HepG2 (cell line): ENCODE measurements at regions not wholly inside any gene's neighbourhood (a gene's known extent, or its start where the extent isn't known, plus 50 kb on each side); places are given as distances from the start of the nearest gene placed in this dataset.

Experiments used
- ARNT2 ChIP-seq: sonication (generic); formaldehyde crosslinking; IDR thresholded peaks from 2 replicates; pipeline ENCODE4 v1.8.0; 2022; ENCODE audit warnings: mild to moderate bottlenecking, low read depth, missing genetic modification reagents, moderate library complexity
- DPF2 ChIP-seq: sonication (generic); formaldehyde crosslinking; IDR thresholded peaks from 2 replicates; pipeline ENCODE4 v1.4.0; 2020; ENCODE audit warnings: mild to moderate bottlenecking, low read depth, missing genetic modification reagents, borderline replicate concordance
- EP300 ChIP-seq, 3 experiments: sonication (generic) in 1 of 3; formaldehyde crosslinking in 1 of 3; IDR thresholded peaks; 2 replicates each; pipeline versions ENCODE4 v1.5.1 to v1.6.1; 2011 to 2020; ENCODE audit warnings: low read depth in 2 of 3, low read length in 2 of 3, borderline replicate concordance in 1 of 3, improper control_type of control experiment in 1 of 3, mild to moderate bottlenecking in 1 of 3, missing genetic modification reagents in 1 of 3, moderate library complexity in 1 of 3
- FOSL1 ChIP-seq: sonication (generic); formaldehyde crosslinking; IDR thresholded peaks from 2 replicates; pipeline ENCODE4 v1.9.0; 2021; ENCODE audit warnings: missing genetic modification reagents, borderline replicate concordance
- GABPA ChIP-seq, 2 experiments: IDR thresholded peaks; 2 replicates each; pipeline ENCODE4 v1.6.1; 2011 to 2016; ENCODE audit warnings: low read depth in 2 of 2, low read length in 1 of 2, missing biosample characterization in 1 of 2, missing genetic modification characterization in 1 of 2
- HNRNPL ChIP-seq: fragments of 200-400 bp; formaldehyde crosslinking; IDR thresholded peaks from 2 replicates; pipeline ENCODE4 v1.6.1; 2017; ENCODE audit warnings: mild to moderate bottlenecking, low read depth, low read length
- KDM4B ChIP-seq: sonication (generic); formaldehyde crosslinking; IDR thresholded peaks from 2 replicates; pipeline ENCODE4 v1.4.0; 2020; ENCODE audit warnings: missing genetic modification reagents
- NCOR1 ChIP-seq: fragments of 200-600 bp; sonication (generic); IDR thresholded peaks from 2 replicates; pipeline ENCODE4 v1.7.0; 2017; ENCODE audit warnings: antibody characterized with exemption, low read length, borderline replicate concordance
- NFYB ChIP-seq: sonication (generic); formaldehyde crosslinking; IDR thresholded peaks from 2 replicates; pipeline ENCODE4 v1.4.0; 2020; ENCODE audit warnings: missing genetic modification reagents
- TBX3 ChIP-seq: fragments of 450-650 bp; IDR thresholded peaks from 2 replicates; pipeline ENCODE4 v1.6.1; 2017; ENCODE audit warnings: antibody characterized with exemption, mild to moderate bottlenecking, inconsistent platforms, borderline replicate concordance
- ZNF619 ChIP-seq: sonication (generic); formaldehyde crosslinking; IDR thresholded peaks from 2 replicates; pipeline ENCODE4 v1.4.0; 2020; ENCODE audit warnings: mild to moderate bottlenecking, missing genetic modification reagents
- ZNF629 ChIP-seq: sonication (generic); formaldehyde crosslinking; conservative IDR thresholded peaks from 2 replicates; pipeline ENCODE4 v1.5.0; 2020; ENCODE audit warnings: missing genetic modification reagents
- TF ChIP-seq, protein P1 (sequence below), 2 experiments: sonication (generic) in 1 of 2; formaldehyde crosslinking in 1 of 2; IDR thresholded peaks; 2 replicates each; pipeline versions ENCODE4 v1.6.1 to v1.9.0; 2014 to 2022; ENCODE audit warnings: antibody characterized with exemption in 1 of 2, borderline replicate concordance in 1 of 2, inconsistent platforms in 1 of 2, low read depth in 1 of 2, missing genetic modification reagents in 1 of 2
- TF ChIP-seq, protein P2 (sequence below): sonication (generic); formaldehyde crosslinking; IDR thresholded peaks from 2 replicates; pipeline ENCODE4 v1.4.0; 2020; ENCODE audit warnings: missing genetic modification reagents, mild to moderate bottlenecking, borderline replicate concordance
- TF ChIP-seq, protein P3 (sequence below): sonication (generic); formaldehyde crosslinking; IDR thresholded peaks from 2 replicates; pipeline ENCODE4 v1.4.0; 2020; ENCODE audit warnings: missing genetic modification reagents

DNA sequence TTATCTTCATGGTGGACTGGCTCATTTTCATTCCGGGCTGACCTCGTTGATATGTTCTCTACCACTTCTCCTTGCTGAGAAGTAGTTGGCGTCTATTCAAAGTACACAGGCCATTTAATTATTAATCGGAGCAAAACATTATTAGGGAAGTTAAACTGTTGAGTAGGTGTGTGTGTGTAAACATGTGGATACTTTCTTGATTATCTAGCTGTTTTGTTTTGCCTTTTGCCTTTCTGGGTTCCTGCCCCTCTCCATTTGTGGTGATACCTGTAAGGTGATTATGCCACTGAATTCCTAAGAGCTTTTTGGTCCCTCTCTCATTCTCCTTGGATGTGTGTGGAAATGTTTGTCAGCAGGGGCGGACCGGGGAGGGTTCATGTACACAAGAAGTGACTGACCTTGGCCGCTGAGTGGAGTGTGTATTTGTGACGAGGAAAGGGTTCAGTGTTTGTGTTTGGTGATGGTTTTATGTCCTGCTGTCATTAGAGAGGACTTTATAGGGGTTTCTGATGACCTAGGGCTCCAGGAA, 56.6 kb upstream of the PPP2R5A start (continued):
- TF ChIP-seq, protein P1, sequence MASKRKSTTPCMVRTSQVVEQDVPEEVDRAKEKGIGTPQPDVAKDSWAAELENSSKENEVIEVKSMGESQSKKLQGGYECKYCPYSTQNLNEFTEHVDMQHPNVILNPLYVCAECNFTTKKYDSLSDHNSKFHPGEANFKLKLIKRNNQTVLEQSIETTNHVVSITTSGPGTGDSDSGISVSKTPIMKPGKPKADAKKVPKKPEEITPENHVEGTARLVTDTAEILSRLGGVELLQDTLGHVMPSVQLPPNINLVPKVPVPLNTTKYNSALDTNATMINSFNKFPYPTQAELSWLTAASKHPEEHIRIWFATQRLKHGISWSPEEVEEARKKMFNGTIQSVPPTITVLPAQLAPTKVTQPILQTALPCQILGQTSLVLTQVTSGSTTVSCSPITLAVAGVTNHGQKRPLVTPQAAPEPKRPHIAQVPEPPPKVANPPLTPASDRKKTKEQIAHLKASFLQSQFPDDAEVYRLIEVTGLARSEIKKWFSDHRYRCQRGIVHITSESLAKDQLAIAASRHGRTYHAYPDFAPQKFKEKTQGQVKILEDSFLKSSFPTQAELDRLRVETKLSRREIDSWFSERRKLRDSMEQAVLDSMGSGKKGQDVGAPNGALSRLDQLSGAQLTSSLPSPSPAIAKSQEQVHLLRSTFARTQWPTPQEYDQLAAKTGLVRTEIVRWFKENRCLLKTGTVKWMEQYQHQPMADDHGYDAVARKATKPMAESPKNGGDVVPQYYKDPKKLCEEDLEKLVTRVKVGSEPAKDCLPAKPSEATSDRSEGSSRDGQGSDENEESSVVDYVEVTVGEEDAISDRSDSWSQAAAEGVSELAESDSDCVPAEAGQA (IDR thresholded peaks at IDR 0.05; ENCODE audit: low read depth): no peak
- TF ChIP-seq, protein P1 (CRISPR knock-in tag; IDR thresholded peaks at IDR 0.05; ENCODE audit: borderline replicate concordance): 0 out of 2 replicates have a peak, but pooled peaks have one; percentile 35
- TF ChIP-seq HNRNPL (no peak), DPF2 (CRISPR knock-in tag) (peak; percentile 73), ZNF629 (no peak), EP300 (IDR thresholded peaks at IDR 0.05; ENCODE audit: low read depth in 2 of 2, low read length in 2 of 2) (peak in 1 of 2 experiments; percentile 75; a peak in 2 of 4 replicates), EP300 (CRISPR knock-in tag; IDR thresholded peaks at IDR 0.05; ENCODE audit: borderline replicate concordance) (peak; percentile 58; the same call in 1 of the 2 replicates), FOSL1 (CRISPR knock-in tag) (no peak; the same call in 1 of the 2 replicates), KDM4B (CRISPR knock-in tag) (no peak), NCOR1 (peak; percentile 70; the same call in 1 of the 2 replicates), TBX3 (peak; percentile 72; the same call in 1 of the 2 replicates), GABPA (IDR thresholded peaks at IDR 0.05; ENCODE audit: low read depth, low read length) (no peak), GABPA (CRISPR knock-in tag; IDR thresholded peaks at IDR 0.05; ENCODE audit: low read depth) (no peak), NFYB (CRISPR knock-in tag) (peak; percentile 19; the same call in 1 of the 2 replicates), ZNF619 (no peak), ARNT2 (CRISPR knock-in tag) (no peak)
- TF ChIP-seq, protein P2, sequence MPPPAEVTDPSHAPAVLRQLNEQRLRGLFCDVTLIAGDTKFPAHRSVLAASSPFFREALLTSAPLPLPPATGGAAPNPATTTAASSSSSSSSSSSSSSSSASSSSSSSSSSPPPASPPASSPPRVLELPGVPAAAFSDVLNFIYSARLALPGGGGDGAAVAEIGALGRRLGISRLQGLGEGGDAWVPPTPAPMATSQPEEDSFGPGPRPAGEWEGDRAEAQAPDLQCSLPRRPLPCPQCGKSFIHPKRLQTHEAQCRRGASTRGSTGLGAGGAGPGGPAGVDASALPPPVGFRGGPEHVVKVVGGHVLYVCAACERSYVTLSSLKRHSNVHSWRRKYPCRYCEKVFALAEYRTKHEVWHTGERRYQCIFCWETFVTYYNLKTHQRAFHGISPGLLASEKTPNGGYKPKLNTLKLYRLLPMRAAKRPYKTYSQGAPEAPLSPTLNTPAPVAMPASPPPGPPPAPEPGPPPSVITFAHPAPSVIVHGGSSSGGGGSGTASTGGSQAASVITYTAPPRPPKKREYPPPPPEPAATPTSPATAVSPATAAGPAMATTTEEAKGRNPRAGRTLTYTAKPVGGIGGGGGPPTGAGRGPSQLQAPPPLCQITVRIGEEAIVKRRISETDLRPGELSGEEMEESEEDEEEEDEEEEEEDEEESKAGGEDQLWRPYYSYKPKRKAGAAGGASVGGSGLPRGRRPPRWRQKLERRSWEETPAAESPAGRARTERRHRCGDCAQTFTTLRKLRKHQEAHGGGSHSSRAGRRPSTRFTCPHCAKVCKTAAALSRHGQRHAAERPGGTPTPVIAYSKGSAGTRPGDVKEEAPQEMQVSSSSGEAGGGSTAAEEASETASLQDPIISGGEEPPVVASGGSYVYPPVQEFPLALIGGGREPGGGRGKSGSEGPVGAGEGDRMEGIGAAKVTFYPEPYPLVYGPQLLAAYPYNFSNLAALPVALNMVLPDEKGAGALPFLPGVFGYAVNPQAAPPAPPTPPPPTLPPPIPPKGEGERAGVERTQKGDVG: no peak
- TF ChIP-seq, protein P3, sequence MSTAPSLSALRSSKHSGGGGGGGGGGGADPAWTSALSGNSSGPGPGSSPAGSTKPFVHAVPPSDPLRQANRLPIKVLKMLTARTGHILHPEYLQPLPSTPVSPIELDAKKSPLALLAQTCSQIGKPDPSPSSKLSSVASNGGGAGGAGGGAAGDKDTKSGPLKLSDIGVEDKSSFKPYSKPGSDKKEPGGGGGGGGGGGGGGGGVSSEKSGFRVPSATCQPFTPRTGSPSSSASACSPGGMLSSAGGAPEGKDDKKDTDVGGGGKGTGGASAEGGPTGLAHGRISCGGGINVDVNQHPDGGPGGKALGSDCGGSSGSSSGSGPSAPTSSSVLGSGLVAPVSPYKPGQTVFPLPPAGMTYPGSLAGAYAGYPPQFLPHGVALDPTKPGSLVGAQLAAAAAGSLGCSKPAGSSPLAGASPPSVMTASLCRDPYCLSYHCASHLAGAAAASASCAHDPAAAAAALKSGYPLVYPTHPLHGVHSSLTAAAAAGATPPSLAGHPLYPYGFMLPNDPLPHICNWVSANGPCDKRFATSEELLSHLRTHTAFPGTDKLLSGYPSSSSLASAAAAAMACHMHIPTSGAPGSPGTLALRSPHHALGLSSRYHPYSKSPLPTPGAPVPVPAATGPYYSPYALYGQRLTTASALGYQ (CRISPR knock-in tag): peak; percentile 68
